H1 (cell line): ENCODE measurements at regions not wholly inside any gene's neighbourhood (a gene's known extent, or its start where the extent isn't known, plus 50 kb on each side); places are given as distances from the start of the nearest gene placed in this dataset.

Experiments
- CHD7 ChIP-seq: fragments of 300-600 bp; sonication (generic); IDR thresholded peaks from 2 replicates; pipeline ENCODE4 v1.7.1; 2012; ENCODE audit warnings: low read length, moderate library complexity, mild to moderate bottlenecking, inconsistent platforms; ENCODE audit not compliant: insufficient replicate concordance
- PHF8 ChIP-seq: fragments of 200-600 bp; sonication (generic); conservative IDR thresholded peaks from 2 replicates; pipeline ENCODE4 v1.7.1; 2012; ENCODE audit warnings: low read depth, mild to moderate bottlenecking, inconsistent platforms, low read length, moderate library complexity
- TAF1 ChIP-seq: IDR thresholded peaks from 2 replicates; pipeline ENCODE4 v1.6.1; 2011; ENCODE audit warnings: mild to moderate bottlenecking, low read depth, low read length
- TAF7 ChIP-seq: optimal IDR thresholded peaks from 2 replicates; pipeline ENCODE3; 2011; ENCODE audit warnings: low read depth, mild to moderate bottlenecking, inconsistent platforms, low read length, moderate library complexity, borderline replicate concordance

- TF ChIP-seq CHD7: no peak
- no peak for TF ChIP-seq TAF7
- no peak for TF ChIP-seq TAF1
- TF ChIP-seq PHF8: no peak
Measured at GRCh38 chr10:6925146-6925545, 345.1 kb upstream of the PRKCQ start (continued).
